Uterus (tissue), 2 donors: ENCODE measurements at regions not wholly inside any gene's neighbourhood (a gene's known extent, or its start where the extent isn't known, plus 50 kb on each side); places are given as distances from the start of the nearest gene placed in this dataset.

ENCODE experiments used
- POLR2A ChIP-seq, 2 donors: fragments of 450-650 bp; IDR thresholded peaks; one replicate each; pipeline ENCODE4 v1.6.1; 2016; ENCODE audit warnings: antibody characterized with exemption in 2 of 2, mild to moderate bottlenecking in 1 of 2, moderate library complexity in 1 of 2
- TF ChIP-seq, protein P1 (sequence below), 4 experiments: fragments of 200-600 bp in 2 of 4; fragments of 450-650 bp in 2 of 4; sonication (generic) in 2 of 4; IDR thresholded peaks; one replicate each; pipeline ENCODE4 v1.5.1; 2016 to 2019; ENCODE audit warnings: antibody characterized with exemption in 4 of 4, mild to moderate bottlenecking in 2 of 4, moderate library complexity in 1 of 4

DNA sequence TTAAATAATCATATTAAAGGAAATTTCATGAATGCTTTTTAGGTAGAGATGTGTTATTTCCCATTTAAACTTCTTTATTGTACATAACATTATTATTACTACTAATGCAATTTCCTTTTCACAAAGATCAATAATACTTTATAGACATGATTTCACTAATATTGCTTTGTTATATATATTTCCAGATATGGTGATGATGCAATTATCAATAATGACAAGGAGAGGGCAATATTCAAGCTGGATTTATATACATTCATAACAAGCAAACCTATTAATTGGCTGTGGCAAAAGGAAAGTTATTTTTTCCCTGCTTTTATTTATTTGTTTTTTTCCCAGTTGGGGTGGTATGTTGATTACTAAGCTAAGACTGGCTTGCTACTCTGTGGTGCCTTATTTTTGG is 113.5 kb downstream of the RAP2B start:
- TF ChIP-seq, protein P1, sequence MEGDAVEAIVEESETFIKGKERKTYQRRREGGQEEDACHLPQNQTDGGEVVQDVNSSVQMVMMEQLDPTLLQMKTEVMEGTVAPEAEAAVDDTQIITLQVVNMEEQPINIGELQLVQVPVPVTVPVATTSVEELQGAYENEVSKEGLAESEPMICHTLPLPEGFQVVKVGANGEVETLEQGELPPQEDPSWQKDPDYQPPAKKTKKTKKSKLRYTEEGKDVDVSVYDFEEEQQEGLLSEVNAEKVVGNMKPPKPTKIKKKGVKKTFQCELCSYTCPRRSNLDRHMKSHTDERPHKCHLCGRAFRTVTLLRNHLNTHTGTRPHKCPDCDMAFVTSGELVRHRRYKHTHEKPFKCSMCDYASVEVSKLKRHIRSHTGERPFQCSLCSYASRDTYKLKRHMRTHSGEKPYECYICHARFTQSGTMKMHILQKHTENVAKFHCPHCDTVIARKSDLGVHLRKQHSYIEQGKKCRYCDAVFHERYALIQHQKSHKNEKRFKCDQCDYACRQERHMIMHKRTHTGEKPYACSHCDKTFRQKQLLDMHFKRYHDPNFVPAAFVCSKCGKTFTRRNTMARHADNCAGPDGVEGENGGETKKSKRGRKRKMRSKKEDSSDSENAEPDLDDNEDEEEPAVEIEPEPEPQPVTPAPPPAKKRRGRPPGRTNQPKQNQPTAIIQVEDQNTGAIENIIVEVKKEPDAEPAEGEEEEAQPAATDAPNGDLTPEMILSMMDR (IDR thresholded peaks at IDR 0.05) = no peak
- no peak for TF ChIP-seq POLR2A (IDR thresholded peaks at IDR 0.05)
